Kidney capillary endothelial cell (primary cell): ENCODE measurements at regions not wholly inside any gene's neighbourhood (a gene's known extent, or its start where the extent isn't known, plus 50 kb on each side); places are given as distances from the start of the nearest gene placed in this dataset.

ENCODE experiments used
- DNase-seq: peaks from one replicate; pipeline ENCODE4 v3.0.0-alpha.2; 2018; ENCODE audit warnings: low spot score

GRCh38 chr6:167566711-167567141 lies 241.8 kb downstream of the TTLL2 start:
- no peak for DNase-seq

GRCh38 chr6:167567142-167568033 lies 242.5 kb downstream of the TTLL2 start:
- no peak for DNase-seq

DNA sequence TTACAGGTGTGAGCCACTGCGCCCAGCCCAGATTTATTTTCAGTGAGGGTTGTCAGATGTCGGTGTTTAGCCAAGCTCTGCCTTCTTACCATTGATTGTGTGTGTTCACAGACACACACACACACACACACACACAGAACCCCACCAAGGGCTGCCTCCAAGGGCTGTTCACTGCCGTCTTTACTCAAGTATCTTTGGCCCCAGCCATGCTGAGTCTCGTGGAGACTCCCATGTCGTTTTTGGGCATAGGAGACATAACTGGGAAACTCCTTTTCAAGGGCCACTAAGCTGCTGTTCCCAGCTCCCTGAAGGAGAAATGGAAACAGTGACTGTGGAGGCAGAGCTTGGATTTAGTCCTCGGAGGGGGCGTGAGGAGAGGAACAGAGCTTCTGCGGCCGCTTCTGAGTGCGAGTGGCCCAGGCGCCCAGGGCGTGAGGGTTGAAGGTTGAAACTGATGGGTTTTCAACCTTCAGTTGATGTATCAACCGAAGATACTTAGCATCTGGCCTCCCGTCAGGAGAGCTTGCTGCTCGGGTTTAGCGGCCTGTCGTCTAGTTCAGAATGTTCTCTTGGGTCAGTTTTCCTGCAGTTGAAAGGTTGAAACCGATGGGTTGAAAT lies 243.6 kb downstream of the TTLL2 start:
- no peak for DNase-seq

DNA sequence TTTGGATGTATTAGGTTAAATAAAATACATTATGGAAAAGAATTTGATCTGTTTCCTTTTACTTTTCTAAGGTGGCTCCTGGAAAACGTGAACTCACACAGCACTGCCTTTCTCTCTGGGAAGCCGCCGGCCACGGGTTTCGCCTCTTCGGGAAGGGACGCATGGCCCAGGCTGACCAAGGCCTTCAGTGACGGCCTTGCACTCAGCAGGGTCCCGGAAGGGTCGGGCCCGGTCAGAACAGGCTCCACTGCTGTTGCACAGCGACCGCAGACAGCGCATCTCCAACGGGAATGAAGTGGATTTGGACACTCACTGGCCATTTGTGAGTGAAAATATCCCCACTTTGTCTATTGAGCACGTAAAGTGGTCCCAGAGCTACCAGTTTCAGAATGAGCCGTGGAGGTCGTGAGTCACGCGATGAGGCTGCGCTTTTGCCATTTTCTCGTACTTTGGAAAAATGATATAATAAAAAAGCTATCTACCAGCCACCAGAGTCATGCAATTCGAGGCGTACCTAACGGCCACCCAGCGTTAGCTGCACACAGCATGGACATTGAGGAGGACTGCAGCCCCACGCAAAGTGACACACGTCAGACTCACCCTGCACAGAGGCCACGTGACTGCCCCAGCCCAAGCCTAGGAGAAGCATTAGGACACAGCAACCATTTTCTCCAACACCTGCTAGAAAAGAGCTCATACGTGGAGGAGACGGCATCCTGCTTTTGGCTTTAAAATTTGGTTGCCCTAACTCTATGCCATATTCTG lies 244.3 kb downstream of the TTLL2 start:
- no peak for DNase-seq

- no peak for DNase-seq
Measured at GRCh38 chr6:167569879-167570278, 245.0 kb downstream of the TTLL2 start.

GRCh38 chr6:167570460-167571400 lies 245.8 kb downstream of the TTLL2 start:
- no peak for DNase-seq

DNA sequence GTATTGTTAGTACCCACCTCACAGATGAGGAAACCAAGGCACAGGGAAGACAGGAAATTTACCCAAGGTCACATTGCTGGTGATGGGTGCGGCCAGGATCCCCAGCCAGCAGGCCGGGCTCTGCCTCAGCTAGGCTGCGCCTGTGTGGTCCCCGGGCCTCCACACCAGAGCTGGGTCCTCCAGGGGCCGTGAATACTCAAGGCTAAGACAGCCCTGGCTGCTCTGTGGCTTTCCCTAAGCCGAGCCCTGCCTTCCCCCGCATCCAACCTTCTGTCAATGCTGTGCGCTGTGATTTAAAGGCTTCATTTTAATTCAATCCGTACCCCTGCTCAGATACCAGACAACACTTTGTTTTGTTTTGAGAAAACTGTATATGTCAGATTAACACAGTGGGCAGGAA lies 246.7 kb downstream of the TTLL2 start:
- DNase-seq, result no peak

DNA sequence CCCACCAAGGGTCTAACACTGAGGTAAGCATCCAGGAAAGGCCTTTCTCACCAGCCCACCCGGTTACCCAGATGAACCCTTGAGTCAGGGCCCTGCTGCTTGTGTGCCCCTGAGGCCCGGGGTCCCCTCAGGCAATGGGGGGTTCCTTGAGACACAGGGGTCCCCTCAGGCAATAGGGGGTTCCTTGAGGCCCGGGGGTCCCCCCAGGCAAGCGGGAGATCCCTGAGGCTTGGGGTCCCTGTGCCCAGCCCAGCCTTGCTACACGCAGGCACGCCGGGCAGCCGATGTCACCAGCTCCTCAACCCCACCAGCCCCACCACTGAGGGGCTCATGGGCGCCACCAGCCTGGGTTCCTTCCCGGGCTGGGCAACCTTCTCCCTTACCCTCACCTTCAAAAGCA lies 247.2 kb downstream of the TTLL2 start:
- DNase-seq, result no peak

DNA sequence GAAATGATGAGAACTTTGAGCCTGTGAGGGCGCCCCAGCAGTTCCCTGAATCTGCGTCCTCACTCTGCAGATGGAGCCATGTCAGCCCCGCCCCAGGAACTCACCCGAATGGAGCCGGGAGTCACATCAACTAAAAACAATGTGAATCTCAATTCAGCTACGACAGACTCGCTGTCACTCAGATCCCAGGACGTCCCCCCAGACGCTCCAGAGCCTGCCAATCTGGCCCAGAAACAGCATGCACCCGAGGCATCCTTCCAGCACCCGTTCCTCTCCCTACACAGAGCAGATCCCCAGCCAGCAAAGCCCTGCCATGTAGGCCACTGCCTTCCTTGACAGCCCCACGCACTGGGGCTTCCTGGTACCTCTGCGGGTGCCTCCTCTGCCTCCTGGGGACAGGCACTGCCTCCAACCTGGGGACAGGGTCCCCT lies 248.0 kb downstream of the TTLL2 start:
- no peak for DNase-seq

GRCh38 chr6:167573461-167574215 lies 248.8 kb downstream of the TTLL2 start:
- no peak for DNase-seq

DNA sequence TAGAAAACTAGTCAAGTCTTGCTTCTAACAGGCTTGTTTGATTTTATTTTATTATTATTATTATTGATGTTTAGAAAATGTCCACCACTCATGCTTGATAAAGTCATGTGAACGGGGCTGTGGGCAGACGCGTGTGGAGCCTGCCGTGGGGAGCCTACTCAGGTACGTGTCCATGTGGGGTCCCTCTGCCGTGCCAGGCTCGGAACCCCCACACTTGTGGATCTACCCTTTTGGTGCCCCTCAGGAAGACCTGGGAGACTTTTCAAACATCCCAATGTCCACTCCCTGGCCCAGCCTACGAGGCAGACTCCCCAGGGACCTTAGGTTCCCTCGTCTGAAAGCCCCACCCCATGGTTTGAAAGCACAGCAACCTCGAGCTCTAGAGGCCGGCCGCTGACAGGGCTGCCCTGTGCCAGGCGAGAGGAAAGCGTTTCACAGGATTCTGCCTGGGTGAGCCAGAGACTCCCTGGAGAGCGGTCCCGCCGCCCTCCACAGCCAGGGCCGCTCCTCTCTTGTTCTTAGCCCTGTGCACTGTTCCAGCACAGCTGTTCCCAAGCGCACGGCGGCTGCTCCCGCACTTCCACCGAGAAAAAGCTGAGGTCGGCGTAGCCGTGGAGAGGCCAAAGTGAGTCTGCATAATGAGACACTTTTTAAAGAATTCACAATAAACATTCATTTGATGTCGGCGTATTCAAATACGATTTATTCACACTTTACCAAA lies 249.7 kb downstream of the TTLL2 start:
- no peak for DNase-seq

GRCh38 chr6:167575158-167575696 lies 250.3 kb downstream of the TTLL2 start:
- DNase-seq, result no peak

DNA sequence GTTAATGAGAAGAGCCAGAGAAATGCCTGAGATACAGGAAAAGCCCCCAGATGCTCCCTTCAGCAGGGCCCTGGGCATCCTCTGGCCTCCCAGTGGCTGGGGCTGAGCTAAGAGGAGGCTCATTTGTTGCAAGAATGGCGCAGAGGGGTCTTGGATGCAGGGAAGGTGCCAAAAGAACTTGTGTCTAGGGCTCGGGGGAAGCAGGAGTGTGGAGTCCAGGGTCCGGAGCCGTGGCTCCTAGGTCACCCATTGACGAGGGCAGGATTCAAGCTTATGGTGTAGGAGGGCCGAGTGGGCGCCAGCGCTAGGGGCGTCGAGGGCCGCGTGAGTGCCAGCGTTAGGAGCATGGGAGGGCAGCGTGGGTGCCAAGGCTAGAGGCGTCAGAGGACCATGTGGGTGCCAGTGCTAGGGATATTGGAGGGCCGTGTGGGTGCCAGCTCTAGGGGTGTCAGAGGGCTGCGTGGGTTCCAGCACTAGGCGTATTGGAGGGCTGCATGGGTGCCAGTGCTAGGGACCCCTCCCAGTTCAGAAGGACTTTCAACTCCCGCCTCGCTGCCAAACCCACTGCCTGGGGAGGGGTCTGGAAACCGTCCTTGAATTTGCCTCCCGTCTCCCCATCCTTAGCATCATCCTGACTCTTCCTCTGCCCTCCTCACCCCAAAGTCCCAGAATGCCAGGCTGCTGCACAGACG lies 250.5 kb upstream of the AFDN start:
- DNase-seq, result no peak

DNA sequence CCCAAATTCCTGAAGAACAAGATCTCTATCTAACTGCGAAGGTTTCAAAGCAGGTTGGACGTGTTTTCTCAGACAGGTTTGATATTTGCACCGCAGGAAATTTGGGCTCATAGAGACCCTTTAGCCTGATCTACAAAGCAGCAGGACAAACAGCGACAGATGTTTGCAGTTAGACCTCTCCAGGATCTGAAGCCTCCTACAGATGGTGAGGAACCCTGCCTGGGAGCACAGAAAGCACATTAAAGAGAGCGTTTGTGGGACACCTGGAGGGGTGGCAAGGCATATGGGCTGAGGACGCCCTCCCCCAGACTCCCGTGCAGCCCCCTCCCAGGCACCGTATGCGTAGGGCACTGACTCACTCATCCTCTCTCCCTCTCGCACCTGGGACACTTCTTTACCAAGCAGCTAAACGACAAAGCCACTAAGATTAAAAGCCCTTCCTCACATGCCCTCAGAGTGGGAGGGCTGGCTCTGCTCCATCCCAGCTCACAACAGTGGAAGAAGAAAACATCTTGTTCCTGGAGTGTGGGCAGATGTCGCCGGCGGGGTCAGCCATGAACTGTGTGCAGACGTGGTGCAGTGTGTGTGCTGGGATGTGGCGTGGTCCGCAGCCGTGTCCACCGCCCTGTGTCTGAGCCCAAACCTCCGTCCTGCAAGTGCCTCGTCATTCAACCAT lies 249.7 kb upstream of the AFDN start:
- no peak for DNase-seq

GRCh38 chr6:167577891-167578361 lies 248.8 kb upstream of the AFDN start:
- no peak for DNase-seq

DNA sequence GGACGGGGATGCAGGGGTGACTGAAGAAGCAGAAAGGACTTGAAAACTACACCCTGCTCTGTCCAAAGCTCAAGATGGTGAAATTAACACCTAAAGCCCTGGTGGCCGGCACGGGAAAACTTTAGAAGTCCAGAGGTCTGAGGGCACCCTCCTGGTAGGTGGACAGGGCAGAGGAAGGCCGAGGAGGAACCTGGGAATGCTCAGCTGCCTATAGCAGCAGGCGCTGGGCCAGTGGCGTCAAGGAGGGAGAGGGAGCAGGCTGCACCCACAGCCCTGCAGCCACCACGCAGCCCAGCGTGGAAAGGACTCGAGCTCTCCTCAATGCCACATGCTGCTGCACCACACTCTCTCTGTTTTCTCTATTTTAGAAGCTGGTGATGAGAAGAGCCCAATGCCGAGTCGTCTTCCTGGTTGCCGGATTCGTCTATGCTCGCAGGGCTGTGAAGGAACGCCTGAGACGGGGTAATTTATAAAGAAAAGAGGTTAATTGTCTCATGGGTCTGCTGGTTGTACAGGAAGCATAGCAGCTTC lies 248.3 kb upstream of the AFDN start:
- no peak for DNase-seq

- DNase-seq, result no peak
Measured at GRCh38 chr6:167579806-167580618, 246.7 kb upstream of the AFDN start.

DNA sequence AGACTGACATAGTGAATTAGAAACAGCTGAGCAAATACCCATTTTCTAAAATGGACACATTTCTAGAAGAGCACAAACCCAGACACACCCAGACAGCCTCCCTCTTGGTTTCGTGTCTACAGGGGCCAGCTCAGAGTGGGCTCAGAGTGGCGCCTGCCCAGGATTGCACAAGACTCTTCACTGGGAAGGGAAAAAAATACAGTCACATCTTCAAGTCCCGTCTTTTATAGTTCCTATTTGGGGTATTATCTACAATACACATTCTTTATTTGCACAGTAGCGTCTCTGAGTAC lies 246.1 kb upstream of the AFDN start:
- no peak for DNase-seq
